Pancreas (tissue), 10 donors: ENCODE measurements at regions not wholly inside any gene's neighbourhood (a gene's known extent, or its start where the extent isn't known, plus 50 kb on each side); places are given as distances from the start of the nearest gene placed in this dataset.

ENCODE experiments used
- ATAC-seq, 4 donors: fragments of 200-7000 bp; cut with Tn5 transposase; one replicate each; pipeline versions ENCODE4 v1.8.0 to v1.9.1; 2020; ENCODE audit warnings: mild to moderate bottlenecking in 4 of 4, moderate library complexity in 4 of 4
- DNase-seq, 6 donors: peaks; one replicate each; pipeline ENCODE4 v3.0.0-alpha.2; 2020
- FAIRE-seq: peaks from 2 replicates; lab custom pipeline; 2012; peaks lifted over from hg19 to GRCh38; lab: Jason Lieb, UNC
- H3K27ac ChIP-seq, 4 donors: fragments of 200-600 bp; sonication (generic); 1 replicate in 3 of 4; 2 replicates in 1 of 4; pipeline versions ENCODE4 v1.5.0 to v1.8.0; 2020
- H3K27me3 ChIP-seq, 4 donors: fragments of 200-600 bp; one replicate each; pipeline ENCODE4 v1.8.0; 2021
- H3K36me3 ChIP-seq, 3 donors: fragments of 200-600 bp; sonication (generic) in 1 of 3; one replicate each; pipeline versions ENCODE4 v1.5.0 to v1.8.0; 2020 to 2021
- H3K4me1 ChIP-seq, 3 donors: fragments of 200-600 bp; one replicate each; pipeline ENCODE4 v1.8.0; 2021
- H3K4me3 ChIP-seq, 4 donors: fragments of 200-600 bp; sonication (generic) in 2 of 4; one replicate each; pipeline versions ENCODE4 v1.5.0 to v1.8.0; 2020 to 2021
- H3K9me3 ChIP-seq, 4 donors: fragments of 200-600 bp; one replicate each; pipeline ENCODE4 v1.8.0; 2021
- CTCF ChIP-seq, 4 donors: fragments of 200-600 bp; sonication (generic) in 3 of 4; IDR thresholded peaks; one replicate each; pipeline versions ENCODE4 v1.5.0 to v1.8.0; 2021; ENCODE audit warnings: antibody characterized with exemption in 4 of 4
- WGBS, 2 donors: extraction: QIAGEN DNeasy Blood & Tissue Kit; methylation state at CpG; one replicate each; pipeline ENCODE4 v1.1.7; 2013; 5-methylcytosine and 5-hydroxymethylcytosine counted together
- intact Hi-C, 3 donors: fragments of 100-400 bp; cut with DNase I; formaldehyde crosslinking; loops; one replicate each; pipeline versions ENCODE4 v1.11.1 to v1.14.2; 2022
- donor health status: healthy with polysubstance abuse.
- donor health status: DM: no; HTN: no; CAD: no; lungs with moderate emphysema.
- donor health status: DM: no; HTN: no; CAD: no.
- donor health status: control.
- donor health status: control.
- donor health status: Bipolar disorder and iron deficiency.
- donor health status: DM: yes; HTN: yes; CAD: no.
- donor health status: DM: no; HTN: no; CAD: no.
- donor health status: DM: no; HTN: no; CAD: no.
- donor health status: DM: yes; HTN: yes; CAD: no.

- Histone ChIP-seq H3K4me1 (no peaks in the 10 kb centered on the region), H3K9me3 (no peaks in the 10 kb centered on the region), H3K27me3 (no peaks in the 10 kb centered on the region), H3K36me3 (no peaks in the 10 kb centered on the region), H3K27ac (no peak overlapping the region), H3K4me3 (no peak overlapping the region)
- no peak for TF ChIP-seq CTCF (IDR thresholded peaks at IDR 0.05)
- WGBS, 2 donors, result 55 to 61% methylated on average over 3 of the region's 3 CpGs
- DNase-seq (no peak), ATAC-seq (no peak), FAIRE-seq (no peak)
- intact Hi-C loops, result no loop called here
Observed at GRCh38 chr11:109241988-109242536, 179.9 kb upstream of the C11orf87 start.

- 54 to 72% methylated on average over 5 of the region's 5 CpGs for WGBS, 2 donors
- Histone ChIP-seq H3K36me3 (no peaks in the 10 kb centered on the region), H3K4me1 (no peaks in the 10 kb centered on the region), H3K9me3 (no peaks in the 10 kb centered on the region), H3K27me3 (no peaks in the 10 kb centered on the region), H3K4me3 (no peak overlapping the region), H3K27ac (no peak overlapping the region)
- TF ChIP-seq CTCF (IDR thresholded peaks at IDR 0.05), result no peak
- DNase-seq (no peak), ATAC-seq (no peak), FAIRE-seq (no peak)
- intact Hi-C loops, result no loop called here
Observed at GRCh38 chr11:109247071-109247470, 174.9 kb upstream of the C11orf87 start.

GRCh38 chr11:109249597-109249996, 172.4 kb upstream of the C11orf87 start:
- intact Hi-C loops, result no loop called here
- no peak for TF ChIP-seq CTCF (IDR thresholded peaks at IDR 0.05)
- no peaks in the 10 kb centered on the region for H3K27me3 ChIP-seq
- no peaks in the 10 kb centered on the region for H3K4me1 ChIP-seq
- no peaks in the 10 kb centered on the region for H3K36me3 ChIP-seq
- FAIRE-seq (no peak), ATAC-seq (no peak), DNase-seq (no peak)
- WGBS, 2 donors, result 33 to 56% methylated on average over 3 of the region's 3 CpGs
- H3K9me3 ChIP-seq, result no peaks in the 10 kb centered on the region
- no peak overlapping the region for H3K27ac ChIP-seq
- no peak overlapping the region for H3K4me3 ChIP-seq

- FAIRE-seq (no peak), DNase-seq (no peak), ATAC-seq (no peak)
- H3K9me3 ChIP-seq, result no peaks in the 10 kb centered on the region
- intact Hi-C loops, result no loop called here
- no peak overlapping the region for H3K4me3 ChIP-seq
- H3K27me3 ChIP-seq, result no peaks in the 10 kb centered on the region
- H3K4me1 ChIP-seq, result no peaks in the 10 kb centered on the region
- H3K27ac ChIP-seq, result no peak overlapping the region
- no peaks in the 10 kb centered on the region for H3K36me3 ChIP-seq
- TF ChIP-seq CTCF (IDR thresholded peaks at IDR 0.05), result no peak
- WGBS, 2 donors, result 70 to 77% methylated on average over 5 of the region's 5 CpGs
Observed at GRCh38 chr11:109251230-109251629, 170.8 kb upstream of the C11orf87 start.

GRCh38 chr11:109264128-109264527, 157.9 kb upstream of the C11orf87 start:
- intact Hi-C loops, result no loop called here
- ATAC-seq, result no peak
- no peaks in the 10 kb centered on the region for H3K9me3 ChIP-seq
- no peak overlapping the region for H3K27ac ChIP-seq
- no peaks in the 10 kb centered on the region for H3K36me3 ChIP-seq
- DNase-seq, result peak in 1 of 6 donors; percentile 22
- no peak for FAIRE-seq
- no peaks in the 10 kb centered on the region for H3K27me3 ChIP-seq
- 61 to 95% methylated on average over 1 of the region's 1 CpG for WGBS, 2 donors
- H3K4me3 ChIP-seq, result no peak overlapping the region
- H3K4me1 ChIP-seq, result no peaks in the 10 kb centered on the region
- no peak for TF ChIP-seq CTCF (IDR thresholded peaks at IDR 0.05)
